SK-N-SH (cell line): ENCODE measurements at regions not wholly inside any gene's neighbourhood (a gene's known extent, or its start where the extent isn't known, plus 50 kb on each side); places are given as distances from the start of the nearest gene placed in this dataset.

Source experiments
- CTCF ChIA-PET: fragments of 300-600, 350-600 bp; formaldehyde crosslinking; extraction: SDS; loops from one replicate; lab custom pipeline; 2021; lab: Yijun Ruan, JAX
- POLR2A ChIA-PET: fragments of 350-600 bp; sonication (Branson Sonifier 250); formaldehyde crosslinking; extraction: SDS; loops from one replicate; lab custom pipeline; 2020; ENCODE audit warnings: antibody characterized with exemption, inconsistent platforms; lab: Yijun Ruan, JAX
- DNase-seq: peaks from one replicate; pipeline ENCODE4 v3.0.0; 2012
- H2AFZ ChIP-seq: fragments of 200-600 bp; sonication (generic); 2 replicates; pipeline ENCODE4 v1.8.1; 2016; ENCODE audit warnings: antibody characterized with exemption, mild to moderate bottlenecking, low read depth
- H3F3A ChIP-seq: fragments of 200-600 bp; sonication (generic); replicated peaks from 2 replicates; pipeline ENCODE3; 2016; ENCODE audit warnings: antibody characterized with exemption, mild to moderate bottlenecking; ENCODE audit not compliant: insufficient read depth
- H3K27ac ChIP-seq, 2 experiments: fragments of 200-500 bp in 1 of 2; fragments of 200-600 bp in 1 of 2; sonication (Bioruptor generic) in 1 of 2; sonication (generic), shearing (Covaris generic) in 1 of 2; 2 replicates each; pipeline versions ENCODE4 v1.5.1 to v1.6.1; 2014 to 2016; ENCODE audit warnings: low read depth in 2 of 2, inconsistent platforms in 1 of 2, low read length in 1 of 2, mild to moderate bottlenecking in 1 of 2, mixed read lengths in 1 of 2
- H3K27me3 ChIP-seq: fragments of 200-600 bp; sonication (generic), shearing (Covaris generic); 2 replicates; pipeline ENCODE4 v1.6.1; 2016; ENCODE audit warnings: mixed run types; ENCODE audit not compliant: insufficient read depth
- H3K36me3 ChIP-seq, 2 experiments: fragments of 200-500 bp in 1 of 2; fragments of 200-600 bp in 1 of 2; sonication (Bioruptor generic) in 1 of 2; sonication (generic) in 1 of 2; replicated peaks in 1 of 2; 2 replicates each; pipeline versions ENCODE3 to v1.5.1; 2014 to 2016; ENCODE audit warnings: low read length in 1 of 2, mild to moderate bottlenecking in 1 of 2; ENCODE audit not compliant: insufficient read depth in 2 of 2, control insufficient read depth in 1 of 2
- H3K4me1 ChIP-seq, 2 experiments: fragments of 200-500 bp in 1 of 2; fragments of 200-600 bp in 1 of 2; sonication (Bioruptor generic) in 1 of 2; sonication (generic), shearing (Covaris generic) in 1 of 2; 2 replicates each; pipeline versions ENCODE4 v1.5.1 to v1.6.1; 2014 to 2016; ENCODE audit warnings: low read depth in 1 of 2, low read length in 1 of 2, mixed run types in 1 of 2; ENCODE audit not compliant: insufficient read depth in 2 of 2, control insufficient read depth in 1 of 2
- H3K4me2 ChIP-seq: fragments of 200-600 bp; sonication (generic), shearing (Covaris generic); 2 replicates; pipeline ENCODE4 v1.6.1; 2017; ENCODE audit warnings: mixed run types
- H3K4me3 ChIP-seq, 2 experiments: fragments of 200-500 bp in 1 of 2; fragments of 200-600 bp in 1 of 2; sonication (Bioruptor generic) in 1 of 2; sonication (generic), shearing (Covaris generic) in 1 of 2; 2 replicates each; pipeline versions ENCODE4 v1.5.1 to v1.8.1; 2014 to 2016; ENCODE audit warnings: low read depth in 2 of 2, inconsistent platforms in 1 of 2, low read length in 1 of 2, mild to moderate bottlenecking in 1 of 2, mixed read lengths in 1 of 2, moderate library complexity in 1 of 2
- H3K79me2 ChIP-seq: fragments of 200-600 bp; sonication (generic); 2 replicates; pipeline ENCODE4 v1.8.1; 2017; ENCODE audit warnings: mild to moderate bottlenecking; ENCODE audit not compliant: insufficient read depth
- H3K9ac ChIP-seq: fragments of 200-600 bp; sonication (generic); 2 replicates; pipeline ENCODE4 v1.6.1; 2017; ENCODE audit warnings: mixed run types
- H3K9me2 ChIP-seq: fragments of 200-600 bp; sonication (generic); 2 replicates; pipeline ENCODE4 v1.6.1; 2017; ENCODE audit warnings: mixed run types
- H3K9me3 ChIP-seq: fragments of 200-600 bp; sonication (generic); 2 replicates; pipeline ENCODE4 v1.6.1; 2017; ENCODE audit warnings: mixed run types, mild to moderate bottlenecking, moderate library complexity
- H4K20me1 ChIP-seq: fragments of 200-600 bp; sonication (generic); 2 replicates; pipeline ENCODE4 v1.6.1; 2017; ENCODE audit warnings: mild to moderate bottlenecking, mixed run types; ENCODE audit not compliant: insufficient read depth
- CHD2 ChIP-seq: fragments of 150-350 bp; IDR thresholded peaks from 2 replicates; pipeline ENCODE4 v1.6.1; 2018; ENCODE audit warnings: low read length; ENCODE audit not compliant: partially characterized antibody
- CTCF ChIP-seq: fragments of 200-600 bp; sonication (generic); IDR thresholded peaks from 2 replicates; pipeline ENCODE4 v1.6.1; 2017; ENCODE audit warnings: antibody characterized with exemption, mild to moderate bottlenecking, moderate library complexity
- EP300 ChIP-seq, 2 experiments: IDR thresholded peaks; 2 replicates each; pipeline versions ENCODE4 v1.4.0 to v1.6.1; 2012; ENCODE audit warnings: borderline replicate concordance in 1 of 2, low read depth in 1 of 2, low read length in 1 of 2
- FOSL2 ChIP-seq: IDR thresholded peaks from 2 replicates; pipeline ENCODE4 v1.4.0; 2012; ENCODE audit warnings: low read depth, mild to moderate bottlenecking, moderate library complexity, borderline replicate concordance
- GATA2 ChIP-seq: sonication (generic); formaldehyde crosslinking; IDR thresholded peaks from 2 replicates; pipeline ENCODE4 v1.5.0; 2020; ENCODE audit warnings: mild to moderate bottlenecking, missing genetic modification reagents
- IRF3 ChIP-seq: fragments of 150-350 bp; IDR thresholded peaks from 2 replicates; pipeline ENCODE4 v1.6.1; 2016; ENCODE audit warnings: mild to moderate bottlenecking, low read depth, low read length
- NFIC ChIP-seq: IDR thresholded peaks from 2 replicates; pipeline ENCODE4 v1.4.0; 2012; ENCODE audit warnings: borderline replicate concordance
- NRF1 ChIP-seq: IDR thresholded peaks from 2 replicates; pipeline ENCODE4 v1.6.1; 2012; ENCODE audit warnings: low read depth, mild to moderate bottlenecking, low read length
- PBX3 ChIP-seq: IDR thresholded peaks from 2 replicates; pipeline ENCODE4; 2012
- POLR2AphosphoS5 ChIP-seq: IDR thresholded peaks from 2 replicates; pipeline ENCODE4 v1.6.1; 2012; ENCODE audit warnings: low read depth, low read length
- RCOR1 ChIP-seq: fragments of 150-350 bp; IDR thresholded peaks from 2 replicates; pipeline ENCODE4 v1.6.1; 2017; ENCODE audit warnings: antibody characterized with exemption, low read length
- RXRA ChIP-seq: IDR thresholded peaks from 2 replicates; pipeline ENCODE4 v1.4.0; 2012; ENCODE audit warnings: low read depth, mild to moderate bottlenecking, borderline replicate concordance
- TAF1 ChIP-seq: IDR thresholded peaks from 2 replicates; pipeline ENCODE4 v1.6.1; 2012; ENCODE audit warnings: low read depth, mild to moderate bottlenecking, low read length, moderate library complexity, borderline replicate concordance
- TCF12 ChIP-seq: IDR thresholded peaks from 2 replicates; pipeline ENCODE4 v1.4.0; 2012
- TEAD4 ChIP-seq: IDR thresholded peaks from 2 replicates; pipeline ENCODE4 v1.4.0; 2012; ENCODE audit warnings: mild to moderate bottlenecking, borderline replicate concordance; ENCODE audit not compliant: insufficient read depth
- YY1 ChIP-seq: IDR thresholded peaks from 2 replicates; pipeline ENCODE4 v1.4.0; 2012; ENCODE audit warnings: low read depth, mild to moderate bottlenecking
- WGBS: methylation state at CpG from one replicate; pipeline ENCODE4 v1.1.6; 2017; ENCODE audit warnings: low lambda C conversion rate; 5-methylcytosine and 5-hydroxymethylcytosine counted together
- TF ChIP-seq, protein P1 (sequence below): IDR thresholded peaks from 2 replicates; pipeline ENCODE4 v1.6.1; 2012; ENCODE audit warnings: mild to moderate bottlenecking, low read depth, low read length, moderate library complexity
- TF ChIP-seq, protein P2 (sequence below): IDR thresholded peaks from 2 replicates; pipeline ENCODE4 v1.4.0; 2012; ENCODE audit warnings: low read depth

- ChIA-PET CTCF (no interaction called here), POLR2A (no interaction called here)
- Histone ChIP-seq H3F3A (no peaks in the 10 kb centered on the region), H3K4me1 (no peaks in the 10 kb centered on the region), H3K9me3 (no peaks in the 10 kb centered on the region), H2AFZ (no peak overlapping the region), H3K9me2 (no peaks in the 10 kb centered on the region), H3K9ac (no peak overlapping the region), H4K20me1 (no peaks in the 10 kb centered on the region), H3K27me3 (peaks cover 8% of the 10 kb centered on the region; the same call in 1 of the 2 replicates), H3K4me2 (peak overlapping the region; percentile 5; the same call in 1 of the 2 replicates), H3K4me3 (no peak overlapping the region), H3K27ac (no peak overlapping the region), H3K36me3 (no peaks in the 10 kb centered on the region), H3K79me2 (no peaks in the 10 kb centered on the region)
- WGBS = 0% methylated on average over 2 of the region's 2 CpGs
- TF ChIP-seq, protein P1, sequence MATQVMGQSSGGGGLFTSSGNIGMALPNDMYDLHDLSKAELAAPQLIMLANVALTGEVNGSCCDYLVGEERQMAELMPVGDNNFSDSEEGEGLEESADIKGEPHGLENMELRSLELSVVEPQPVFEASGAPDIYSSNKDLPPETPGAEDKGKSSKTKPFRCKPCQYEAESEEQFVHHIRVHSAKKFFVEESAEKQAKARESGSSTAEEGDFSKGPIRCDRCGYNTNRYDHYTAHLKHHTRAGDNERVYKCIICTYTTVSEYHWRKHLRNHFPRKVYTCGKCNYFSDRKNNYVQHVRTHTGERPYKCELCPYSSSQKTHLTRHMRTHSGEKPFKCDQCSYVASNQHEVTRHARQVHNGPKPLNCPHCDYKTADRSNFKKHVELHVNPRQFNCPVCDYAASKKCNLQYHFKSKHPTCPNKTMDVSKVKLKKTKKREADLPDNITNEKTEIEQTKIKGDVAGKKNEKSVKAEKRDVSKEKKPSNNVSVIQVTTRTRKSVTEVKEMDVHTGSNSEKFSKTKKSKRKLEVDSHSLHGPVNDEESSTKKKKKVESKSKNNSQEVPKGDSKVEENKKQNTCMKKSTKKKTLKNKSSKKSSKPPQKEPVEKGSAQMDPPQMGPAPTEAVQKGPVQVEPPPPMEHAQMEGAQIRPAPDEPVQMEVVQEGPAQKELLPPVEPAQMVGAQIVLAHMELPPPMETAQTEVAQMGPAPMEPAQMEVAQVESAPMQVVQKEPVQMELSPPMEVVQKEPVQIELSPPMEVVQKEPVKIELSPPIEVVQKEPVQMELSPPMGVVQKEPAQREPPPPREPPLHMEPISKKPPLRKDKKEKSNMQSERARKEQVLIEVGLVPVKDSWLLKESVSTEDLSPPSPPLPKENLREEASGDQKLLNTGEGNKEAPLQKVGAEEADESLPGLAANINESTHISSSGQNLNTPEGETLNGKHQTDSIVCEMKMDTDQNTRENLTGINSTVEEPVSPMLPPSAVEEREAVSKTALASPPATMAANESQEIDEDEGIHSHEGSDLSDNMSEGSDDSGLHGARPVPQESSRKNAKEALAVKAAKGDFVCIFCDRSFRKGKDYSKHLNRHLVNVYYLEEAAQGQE = no peak
- TF ChIP-seq GATA2 (no peak), PBX3 (no peak), TEAD4 (no peak), TCF12 (no peak), POLR2AphosphoS5 (no peak), IRF3 (no peak), NFIC (no peak), YY1 (no peak), EP300 (IDR thresholded peaks at IDR 0.05; ENCODE audit: borderline replicate concordance in 1 of 2, low read depth in 1 of 2, low read length in 1 of 2) (no peak), RCOR1 (no peak), CHD2 (no peak), FOSL2 (no peak), RXRA (no peak), NRF1 (no peak), CTCF (no peak), TAF1 (no peak)
- TF ChIP-seq, protein P2, sequence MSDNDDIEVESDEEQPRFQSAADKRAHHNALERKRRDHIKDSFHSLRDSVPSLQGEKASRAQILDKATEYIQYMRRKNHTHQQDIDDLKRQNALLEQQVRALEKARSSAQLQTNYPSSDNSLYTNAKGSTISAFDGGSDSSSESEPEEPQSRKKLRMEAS = no peak
- no peak for DNase-seq
Measured at GRCh38 chr7:97495487-97495886, 236.4 kb upstream of the TAC1 start.
